HepG2 (cell line): ENCODE measurements at regions not wholly inside any gene's neighbourhood (a gene's known extent, or its start where the extent isn't known, plus 50 kb on each side); places are given as distances from the start of the nearest gene placed in this dataset.

Experiments
- ATAC-seq: fragments of 200-7000 bp; cut with Tn5 transposase; 3 replicates; pipeline ENCODE4 v1.9.1; 2020; ENCODE audit warnings: mild to moderate bottlenecking, moderate library complexity
- BruUV-seq: library from RNA; stranded (reverse); fragments of 400-500 nt; replicated peaks from 2 replicates; lab custom pipeline; 2021; lab: Mats Ljungman, UMichigan
- CTCF ChIA-PET: fragments of 300-600 bp; formaldehyde crosslinking; extraction: SDS; loops from one replicate; lab custom pipeline; 2021; ENCODE audit warnings: low total read pairs, inconsistent platforms, low intra/inter-chr PET ratio; lab: Yijun Ruan, JAX
- POLR2A ChIA-PET: fragments of 350-600 bp; sonication (Branson Sonifier 250); formaldehyde crosslinking; loops from one replicate; lab custom pipeline; 2020; ENCODE audit warnings: antibody characterized with exemption, inconsistent platforms; lab: Yijun Ruan, JAX
- DNase-seq: peaks from one replicate; pipeline ENCODE4 v3.0.0-alpha.2; 2015; ENCODE audit warnings: low spot score
- FAIRE-seq: peaks from 3 replicates; lab custom pipeline; 2011; peaks lifted over from hg19 to GRCh38; lab: Jason Lieb, UNC
- H2AFZ ChIP-seq: one replicate; pipeline ENCODE4 v1.6.1; 2011; ENCODE audit warnings: low read length, inconsistent platforms
- H3K27ac ChIP-seq: fragments of 300-600 bp; 3 replicates; pipeline ENCODE4 v1.8.0; 2011; ENCODE audit warnings: mixed run types, mild to moderate bottlenecking, mixed read lengths, low read length, inconsistent platforms; ENCODE audit not compliant: insufficient read depth; ENCODE audit errors: extremely low read length
- H3K27me3 ChIP-seq, 2 experiments: fragments of 200-600 bp in 1 of 2; 2 replicates in 1 of 2; 3 replicates in 1 of 2; pipeline versions ENCODE4 v1.6.0 to v1.8.0; 2011; ENCODE audit warnings: low read length in 2 of 2, mild to moderate bottlenecking in 2 of 2, moderate library complexity in 2 of 2, inconsistent platforms in 1 of 2; ENCODE audit not compliant: insufficient read depth in 2 of 2, control insufficient read depth in 1 of 2
- H3K36me3 ChIP-seq, 2 experiments: fragments of 200-600 bp in 1 of 2; replicated peaks in 1 of 2; 2 replicates in 1 of 2; 3 replicates in 1 of 2; pipeline versions ENCODE4 v1.5.1 to v1.8.0; 2011; ENCODE audit warnings: low read length in 2 of 2, inconsistent platforms in 1 of 2; ENCODE audit not compliant: insufficient read depth in 2 of 2, control insufficient read depth in 1 of 2
- H3K4me1 ChIP-seq: 2 replicates; pipeline ENCODE4 v1.5.1; 2012; ENCODE audit warnings: low read length, inconsistent platforms; ENCODE audit not compliant: insufficient read depth
- H3K4me2 ChIP-seq: 2 replicates; pipeline ENCODE4 v1.6.0; 2011; ENCODE audit warnings: low read depth, low read length, inconsistent platforms
- H3K4me3 ChIP-seq, 3 experiments: fragments of 200-600 bp in 1 of 3; sonication (generic), shearing (Covaris generic) in 1 of 3; replicated peaks in 1 of 3; 2 replicates each; pipeline ENCODE4 v1.5.1; 2011 to 2016; ENCODE audit warnings: low read length in 3 of 3, inconsistent platforms in 2 of 3, low read depth in 2 of 3, mild to moderate bottlenecking in 2 of 3, control low read depth in 1 of 3, mixed read lengths in 1 of 3; ENCODE audit not compliant: insufficient read depth in 1 of 3
- H3K79me2 ChIP-seq: one replicate; pipeline ENCODE4 v1.6.1; 2011; ENCODE audit warnings: low read length, inconsistent platforms; ENCODE audit not compliant: insufficient read depth
- H3K9ac ChIP-seq: 2 replicates; pipeline ENCODE4 v1.6.0; 2011; ENCODE audit warnings: mild to moderate bottlenecking, low read depth, low read length, inconsistent platforms; ENCODE audit not compliant: insufficient read depth
- H3K9me3 ChIP-seq: 2 replicates; pipeline ENCODE4 v1.5.1; 2012; ENCODE audit warnings: mild to moderate bottlenecking, low read length
- H4K20me1 ChIP-seq: 2 replicates; pipeline ENCODE4 v1.6.0; 2011; ENCODE audit warnings: inconsistent platforms, mild to moderate bottlenecking, low read length, moderate library complexity; ENCODE audit not compliant: insufficient read depth
- CAMTA2 ChIP-seq: sonication (generic); formaldehyde crosslinking; IDR thresholded peaks from 2 replicates; pipeline ENCODE4 v1.4.0; 2020; ENCODE audit warnings: mild to moderate bottlenecking, missing genetic modification reagents, borderline replicate concordance
- DMTF1 ChIP-seq: sonication (generic); formaldehyde crosslinking; IDR thresholded peaks from 2 replicates; pipeline ENCODE4 v1.4.0; 2020; ENCODE audit warnings: mild to moderate bottlenecking, missing genetic modification reagents
- DRAP1 ChIP-seq: IDR thresholded peaks from 2 replicates; pipeline ENCODE4 v1.6.1; 2016; ENCODE audit warnings: missing genetic modification reagents, missing compliant biosample characterization
- ELK4 ChIP-seq: sonication (generic); formaldehyde crosslinking; IDR thresholded peaks from 2 replicates; pipeline ENCODE4 v1.9.0; 2021; ENCODE audit warnings: missing genetic modification reagents, borderline replicate concordance
- HMGXB4 ChIP-seq, 2 experiments: sonication (generic) in 1 of 2; formaldehyde crosslinking in 1 of 2; IDR thresholded peaks; 2 replicates each; pipeline versions ENCODE4 v1.4.0 to v1.6.1; 2018 to 2020; ENCODE audit warnings: missing genetic modification reagents in 2 of 2, borderline replicate concordance in 1 of 2, low read depth in 1 of 2, mild to moderate bottlenecking in 1 of 2, missing biosample characterization in 1 of 2
- HNF4A ChIP-seq: sonication (generic); formaldehyde crosslinking; IDR thresholded peaks from 2 replicates; pipeline ENCODE4 v1.4.0; 2020; ENCODE audit warnings: missing genetic modification reagents
- HOXA5 ChIP-seq: sonication (generic); formaldehyde crosslinking; IDR thresholded peaks from 2 replicates; pipeline ENCODE4 v1.4.0; 2020; ENCODE audit warnings: missing genetic modification reagents
- MAFK ChIP-seq, 2 experiments: IDR thresholded peaks in 1 of 2; conservative IDR thresholded peaks in 1 of 2; 2 replicates each; pipeline ENCODE4 v1.6.1; 2011; ENCODE audit warnings: improper control_type of control experiment in 2 of 2, low read length in 2 of 2
- PATZ1 ChIP-seq: sonication (generic); formaldehyde crosslinking; IDR thresholded peaks from 2 replicates; pipeline ENCODE4 v1.4.0; 2020; ENCODE audit warnings: missing genetic modification reagents
- ZGPAT ChIP-seq: IDR thresholded peaks from 2 replicates; pipeline ENCODE4 v1.6.1; 2016; ENCODE audit warnings: mild to moderate bottlenecking
- ZNF710 ChIP-seq: sonication (generic); formaldehyde crosslinking; IDR thresholded peaks from 2 replicates; pipeline ENCODE4 v1.5.0; 2020; ENCODE audit warnings: mild to moderate bottlenecking, missing genetic modification reagents, borderline replicate concordance
- ZNF737 ChIP-seq: sonication (generic); formaldehyde crosslinking; IDR thresholded peaks from 2 replicates; pipeline ENCODE4 v1.5.0; 2020; ENCODE audit warnings: missing genetic modification reagents, mild to moderate bottlenecking, borderline replicate concordance
- WGBS: methylation state at CpG from one replicate; pipeline ENCODE4 v1.1.6; 2017; ENCODE audit warnings: low lambda C conversion rate; 5-methylcytosine and 5-hydroxymethylcytosine counted together
- in situ Hi-C: cut with HindIII; loops from 2 replicates; pipeline ENCODE4 v1.10.0; 2017; ENCODE audit warnings: low pct_unique_long_range_greater_than_20kb; ENCODE audit not compliant: extremely low pct_ligation_motif_present
- intact Hi-C: fragments of 100-400 bp; cut with micrococcal nuclease; formaldehyde crosslinking; loops from one replicate; pipeline ENCODE4 v1.10.0; 2022; ENCODE audit not compliant: unreplicated experiment

- CTCF ChIA-PET = no interaction called here
- Histone ChIP-seq H3K9me3 (no peaks in the 10 kb centered on the region), H3K4me1 (no peaks in the 10 kb centered on the region), H3K36me3 (no peaks in the 10 kb centered on the region), H4K20me1 (no peaks in the 10 kb centered on the region), H3K9ac (no peak overlapping the region), H3K4me3 (no peak overlapping the region), H3K79me2 (no peaks in the 10 kb centered on the region), H3K27me3 (no peaks in the 10 kb centered on the region), H3K27ac (no peak overlapping the region), H3K4me2 (no peak overlapping the region), H2AFZ (no peak overlapping the region)
- no TSS peak for BruUV-seq
- POLR2A ChIA-PET = no interaction called here
- in situ Hi-C loops = no loop called here
- intact Hi-C loops = no loop called here
- no peak for DNase-seq
- FAIRE-seq = no peak
- 3% methylated on average over 4 of the region's 4 CpGs for WGBS
- no peak for ATAC-seq
- TF ChIP-seq HOXA5 (CRISPR knock-in tag) (no peak), ZGPAT (CRISPR knock-in tag) (no peak), DMTF1 (CRISPR knock-in tag) (no peak), HNF4A (no peak), CAMTA2 (CRISPR knock-in tag) (no peak), ELK4 (no peak), DRAP1 (CRISPR knock-in tag) (no peak), HMGXB4 (CRISPR knock-in tag; IDR thresholded peaks at IDR 0.05; ENCODE audit: borderline replicate concordance in 1 of 2, low read depth in 1 of 2) (no peak), MAFK (conservative IDR thresholded peaks at IDR 0.05 in 1 of 2, IDR thresholded peaks at IDR 0.05 in 1 of 2; ENCODE audit: low read length in 2 of 2) (no peak), PATZ1 (CRISPR knock-in tag) (no peak), ZNF737 (no peak), ZNF710 (no peak)
Measured at GRCh38 chr6:92132457-92132856, 1286.9 kb downstream of the EPHA7 start.
